Gastroesophageal sphincter (tissue), 3 donors: ENCODE measurements at regions not wholly inside any gene's neighbourhood (a gene's known extent, or its start where the extent isn't known, plus 50 kb on each side); places are given as distances from the start of the nearest gene placed in this dataset.

Source experiments
- POLR2AphosphoS5 ChIP-seq: sonication (generic); formaldehyde crosslinking; IDR thresholded peaks from one replicate; pipeline ENCODE4 v1.6.1; 2017; ENCODE audit warnings: antibody characterized with exemption
- TF ChIP-seq, protein P1 (sequence below), 4 experiments: fragments of 200-600 bp in 2 of 4; fragments of 450-650 bp in 2 of 4; sonication (generic) in 1 of 4; IDR thresholded peaks; one replicate each; pipeline ENCODE4 v1.5.1; 2017 to 2019; ENCODE audit warnings: antibody characterized with exemption in 4 of 4, mild to moderate bottlenecking in 2 of 4, moderate library complexity in 2 of 4

DNA sequence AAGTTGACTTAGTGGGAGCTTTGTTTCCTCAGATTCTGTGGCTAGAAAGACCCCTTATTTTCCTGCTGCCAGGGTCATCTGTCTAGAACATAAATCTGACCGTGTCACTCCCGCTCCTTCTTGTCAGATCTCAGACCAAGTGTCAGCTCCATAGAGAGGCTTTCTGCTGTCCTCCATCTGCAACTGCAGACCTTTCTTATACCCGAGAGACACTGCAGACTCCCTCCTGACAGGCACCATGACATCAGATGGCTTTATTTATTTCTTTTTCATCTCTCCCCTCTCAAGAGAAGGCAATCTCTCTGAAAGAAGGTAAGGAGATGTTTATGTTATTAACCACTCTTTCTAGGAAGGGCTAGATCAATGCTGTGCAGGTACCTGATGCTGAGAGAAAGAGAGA is 726.5 kb downstream of the UQCRFS1 start:
- TF ChIP-seq, protein P1, sequence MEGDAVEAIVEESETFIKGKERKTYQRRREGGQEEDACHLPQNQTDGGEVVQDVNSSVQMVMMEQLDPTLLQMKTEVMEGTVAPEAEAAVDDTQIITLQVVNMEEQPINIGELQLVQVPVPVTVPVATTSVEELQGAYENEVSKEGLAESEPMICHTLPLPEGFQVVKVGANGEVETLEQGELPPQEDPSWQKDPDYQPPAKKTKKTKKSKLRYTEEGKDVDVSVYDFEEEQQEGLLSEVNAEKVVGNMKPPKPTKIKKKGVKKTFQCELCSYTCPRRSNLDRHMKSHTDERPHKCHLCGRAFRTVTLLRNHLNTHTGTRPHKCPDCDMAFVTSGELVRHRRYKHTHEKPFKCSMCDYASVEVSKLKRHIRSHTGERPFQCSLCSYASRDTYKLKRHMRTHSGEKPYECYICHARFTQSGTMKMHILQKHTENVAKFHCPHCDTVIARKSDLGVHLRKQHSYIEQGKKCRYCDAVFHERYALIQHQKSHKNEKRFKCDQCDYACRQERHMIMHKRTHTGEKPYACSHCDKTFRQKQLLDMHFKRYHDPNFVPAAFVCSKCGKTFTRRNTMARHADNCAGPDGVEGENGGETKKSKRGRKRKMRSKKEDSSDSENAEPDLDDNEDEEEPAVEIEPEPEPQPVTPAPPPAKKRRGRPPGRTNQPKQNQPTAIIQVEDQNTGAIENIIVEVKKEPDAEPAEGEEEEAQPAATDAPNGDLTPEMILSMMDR (IDR thresholded peaks at IDR 0.05), result no peak
- TF ChIP-seq POLR2AphosphoS5, result no peak
